HEK293 (cell line): ENCODE measurements at regions not wholly inside any gene's neighbourhood (a gene's known extent, or its start where the extent isn't known, plus 50 kb on each side); places are given as distances from the start of the nearest gene placed in this dataset.
"Not testable (repeated sequence)": the region's sequence is repeated elsewhere in the genome, so short reads cannot be mapped to it uniquely, and the experiment has no call there.

Experiments
- CTCF ChIA-PET: fragments of 350-600 bp; formaldehyde crosslinking; extraction: SDS; loops from one replicate; lab custom pipeline; 2021; ENCODE audit warnings: antibody characterized with exemption; lab: Yijun Ruan, JAX
- POLR2A ChIA-PET: fragments of 300-600 bp; formaldehyde crosslinking; extraction: SDS; loops from one replicate; lab custom pipeline; 2020; ENCODE audit warnings: antibody characterized with exemption, inconsistent platforms; lab: Yijun Ruan, JAX
- H3K27ac ChIP-seq: fragments of 200-500 bp; sonication (Bioruptor generic); 2 replicates; pipeline ENCODE4 v1.5.1; 2014; ENCODE audit warnings: low read depth, low read length, control low read depth, inconsistent platforms; ENCODE audit errors: extremely low read depth
- H3K36me3 ChIP-seq, 2 experiments: fragments of 200-500 bp in 1 of 2; sonication (Bioruptor generic) in 1 of 2; 1 replicate in 1 of 2; 2 replicates in 1 of 2; pipeline ENCODE4 v1.5.1; 2014 to 2017; ENCODE audit warnings: inconsistent platforms in 2 of 2, low read length in 2 of 2; ENCODE audit not compliant: control insufficient read depth in 2 of 2, insufficient read depth in 1 of 2
- H3K4me1 ChIP-seq: fragments of 200-500 bp; sonication (Bioruptor generic); 2 replicates; pipeline ENCODE4 v1.5.1; 2014; ENCODE audit warnings: mild to moderate bottlenecking, low read length, inconsistent platforms; ENCODE audit not compliant: control insufficient read depth, insufficient read depth
- H3K4me3 ChIP-seq: 2 replicates; pipeline ENCODE4 v1.5.1; 2011; ENCODE audit warnings: low read depth, mild to moderate bottlenecking, control low read depth, low read length, moderate library complexity
- H3K9me3 ChIP-seq: fragments of 200-500 bp; sonication (Bioruptor generic); 2 replicates; pipeline ENCODE4 v1.5.1; 2014; ENCODE audit warnings: low read depth, low read length, inconsistent platforms; ENCODE audit not compliant: control insufficient read depth, insufficient read depth
- BCL11A ChIP-seq: fragments of 450-650 bp; formaldehyde crosslinking; IDR thresholded peaks from 2 replicates; pipeline ENCODE4 v1.5.1; 2016; ENCODE audit warnings: low read depth, missing biosample characterization, missing genetic modification characterization
- HIC1 ChIP-seq: fragments of 450-650 bp; formaldehyde crosslinking; IDR thresholded peaks from 2 replicates; pipeline ENCODE4 v1.5.1; 2016; ENCODE audit warnings: missing biosample characterization, missing genetic modification characterization
- KLF8 ChIP-seq: fragments of 450-650 bp; formaldehyde crosslinking; IDR thresholded peaks from 2 replicates; pipeline ENCODE4 v1.5.1; 2016; ENCODE audit warnings: missing biosample characterization, missing genetic modification characterization
- MZF1 ChIP-seq: fragments of 450-650 bp; formaldehyde crosslinking; IDR thresholded peaks from 2 replicates; pipeline ENCODE4 v1.5.1; 2017; ENCODE audit warnings: missing biosample characterization, missing genetic modification characterization, borderline replicate concordance
- PBX3 ChIP-seq: sonication (generic); formaldehyde crosslinking; IDR thresholded peaks from 2 replicates; pipeline ENCODE4 v1.8.1; 2022; ENCODE audit warnings: mild to moderate bottlenecking, moderate library complexity, missing genetic modification reagents
- PRDM10 ChIP-seq: fragments of 450-650 bp; formaldehyde crosslinking; IDR thresholded peaks from 2 replicates; pipeline ENCODE4 v1.5.1; 2016; ENCODE audit warnings: missing biosample characterization, missing genetic modification characterization
- PRDM6 ChIP-seq: fragments of 450-650 bp; formaldehyde crosslinking; IDR thresholded peaks from 2 replicates; pipeline ENCODE4 v1.5.1; 2017; ENCODE audit warnings: missing biosample characterization, missing genetic modification characterization
- REPIN1 ChIP-seq: fragments of 450-650 bp; formaldehyde crosslinking; IDR thresholded peaks from 2 replicates; pipeline ENCODE4 v1.5.1; 2017; ENCODE audit warnings: missing biosample characterization, missing genetic modification characterization, low read depth
- SALL2 ChIP-seq: fragments of 450-650 bp; formaldehyde crosslinking; IDR thresholded peaks from 2 replicates; pipeline ENCODE4 v1.5.0; 2017; ENCODE audit warnings: missing biosample characterization, mild to moderate bottlenecking, missing genetic modification characterization, borderline replicate concordance
- SETDB1 ChIP-seq: IDR thresholded peaks from one replicate; pipeline ENCODE4 v1.6.1; 2017; ENCODE audit warnings: mild to moderate bottlenecking, low read length, moderate library complexity, mixed read lengths; ENCODE audit not compliant: insufficient read length
- ZBTB21 ChIP-seq: fragments of 450-650 bp; formaldehyde crosslinking; IDR thresholded peaks from 2 replicates; pipeline ENCODE4 v1.5.1; 2017; ENCODE audit warnings: missing biosample characterization, missing genetic modification characterization
- ZBTB48 ChIP-seq: fragments of 450-650 bp; formaldehyde crosslinking; IDR thresholded peaks from 2 replicates; pipeline ENCODE4 v1.5.1; 2016; ENCODE audit warnings: missing biosample characterization, missing genetic modification characterization
- ZIC2 ChIP-seq: fragments of 450-650 bp; formaldehyde crosslinking; IDR thresholded peaks from 2 replicates; pipeline ENCODE4 v1.5.1; 2016; ENCODE audit warnings: missing biosample characterization, missing genetic modification characterization
- ZNF184 ChIP-seq: fragments of 450-650 bp; IDR thresholded peaks from 2 replicates; pipeline ENCODE4 v1.5.1; 2018; ENCODE audit warnings: missing biosample characterization, mild to moderate bottlenecking, missing genetic modification characterization
- ZNF248 ChIP-seq: fragments of 450-650 bp; formaldehyde crosslinking; IDR thresholded peaks from 2 replicates; pipeline ENCODE4 v1.5.1; 2017; ENCODE audit warnings: missing biosample characterization, missing genetic modification characterization
- ZNF324 ChIP-seq: fragments of 450-650 bp; formaldehyde crosslinking; IDR thresholded peaks from 2 replicates; pipeline ENCODE4 v1.5.1; 2016; ENCODE audit warnings: missing biosample characterization, missing genetic modification characterization
- ZNF391 ChIP-seq: fragments of 450-650 bp; formaldehyde crosslinking; IDR thresholded peaks from 2 replicates; pipeline ENCODE4 v1.5.1; 2016; ENCODE audit warnings: low read depth, missing biosample characterization, missing genetic modification characterization, borderline replicate concordance
- ZNF404 ChIP-seq: fragments of 450-650 bp; formaldehyde crosslinking; IDR thresholded peaks from 2 replicates; pipeline ENCODE4 v1.5.1; 2017; ENCODE audit warnings: missing biosample characterization, missing genetic modification characterization
- ZNF449 ChIP-seq: fragments of 450-650 bp; formaldehyde crosslinking; IDR thresholded peaks from 2 replicates; pipeline ENCODE4 v1.5.1; 2017; ENCODE audit warnings: missing biosample characterization, mild to moderate bottlenecking, missing genetic modification characterization, moderate library complexity
- ZNF530 ChIP-seq: fragments of 450-650 bp; formaldehyde crosslinking; IDR thresholded peaks from 2 replicates; pipeline ENCODE4 v1.5.1; 2016; ENCODE audit warnings: low read depth, missing biosample characterization, missing genetic modification characterization
- ZNF701 ChIP-seq: fragments of 450-650 bp; formaldehyde crosslinking; IDR thresholded peaks from 2 replicates; pipeline ENCODE4 v1.5.1; 2016; ENCODE audit warnings: missing biosample characterization, missing genetic modification characterization
- ZSCAN30 ChIP-seq: fragments of 450-650 bp; IDR thresholded peaks from 2 replicates; pipeline ENCODE4 v1.5.1; 2018; ENCODE audit warnings: missing biosample characterization, mild to moderate bottlenecking, missing genetic modification characterization, moderate library complexity

- Histone ChIP-seq H3K4me1 (no peaks in the 10 kb centered on the region), H3K27ac (no peak overlapping the region), H3K9me3 (no peaks in the 10 kb centered on the region), H3K4me3 (no peak overlapping the region), H3K36me3 (no peaks in the 10 kb centered on the region)
- ChIA-PET CTCF (no interaction called here), POLR2A (no interaction called here)
- TF ChIP-seq HIC1 (tag by site-specific recombination) = no peak
- TF ChIP-seq BCL11A (tag by site-specific recombination) = no peak
- TF ChIP-seq ZBTB48 (tag by site-specific recombination) = no peak
- no peak for TF ChIP-seq ZNF391 (tag by site-specific recombination)
- TF ChIP-seq ZNF701 = no peak
- TF ChIP-seq ZNF530 (tag by site-specific recombination) = no peak
- no peak for TF ChIP-seq ZNF248 (tag by site-specific recombination)
- no peak for TF ChIP-seq PBX3 (CRISPR knock-in tag)
- TF ChIP-seq ZBTB21 (tag by site-specific recombination) = no peak
- no peak for TF ChIP-seq ZNF324 (tag by site-specific recombination)
- TF ChIP-seq ZNF184 = no peak
- no peak for TF ChIP-seq MZF1
- TF ChIP-seq REPIN1 = no peak
- no peak for TF ChIP-seq SETDB1
- no peak for TF ChIP-seq KLF8
- no peak for TF ChIP-seq PRDM6
- no peak for TF ChIP-seq ZIC2 (tag by site-specific recombination)
- TF ChIP-seq ZNF404 (tag by site-specific recombination) = no peak
- TF ChIP-seq SALL2 = no peak
Observed at GRCh38 chr3:34056181-34056910, 257.9 kb downstream of the PDCD6IP start.

GRCh38 chr3:34056951-34057390, 258.5 kb downstream of the PDCD6IP start:
- ChIA-PET POLR2A (no interaction called here), CTCF (no interaction called here)
- H3K36me3 ChIP-seq = no peaks in the 10 kb centered on the region
- no peaks in the 10 kb centered on the region for H3K4me1 ChIP-seq
- H3K27ac ChIP-seq = no peak overlapping the region
- no peak overlapping the region for H3K4me3 ChIP-seq
- H3K9me3 ChIP-seq = no peaks in the 10 kb centered on the region
- TF ChIP-seq ZSCAN30 (tag by site-specific recombination) (no peak), PRDM10 (tag by site-specific recombination) (0 out of 2 replicates have a peak, but pooled peaks have one; percentile 10), ZNF449 (tag by site-specific recombination) (no peak)

- H3K36me3 ChIP-seq, POLR2A ChIA-PET, H3K9me3 ChIP-seq, H3K27ac ChIP-seq, H3K4me1 ChIP-seq, H3K4me3 ChIP-seq: not testable (repeated sequence)
- CTCF ChIA-PET = interaction anchor here (0.7 kb wide), 1 partner anchor 278 kb away, joined by 3 read pairs; no protein-coding TSS in a partner anchor
Observed at GRCh38 chr3:34060995-34061394, 262.6 kb downstream of the PDCD6IP start.
